GM23248 (cell line): ENCODE measurements at regions not wholly inside any gene's neighbourhood (a gene's known extent, or its start where the extent isn't known, plus 50 kb on each side); places are given as distances from the start of the nearest gene placed in this dataset.

ENCODE experiments used
- EZH2 ChIP-seq: fragments of 200-600 bp; sonication (generic); IDR thresholded peaks from 2 replicates; pipeline ENCODE4 v1.6.1; 2018; ENCODE audit warnings: antibody characterized with exemption, mild to moderate bottlenecking; ENCODE audit not compliant: insufficient read depth, poor library complexity, severe bottlenecking
- EZH2phosphoT487 ChIP-seq: fragments of 200-600 bp; sonication (generic); IDR thresholded peaks from 2 replicates; pipeline ENCODE4 v1.6.1; 2018; ENCODE audit warnings: antibody characterized with exemption, moderate library complexity, mild to moderate bottlenecking, low read depth; ENCODE audit not compliant: insufficient read depth

DNA sequence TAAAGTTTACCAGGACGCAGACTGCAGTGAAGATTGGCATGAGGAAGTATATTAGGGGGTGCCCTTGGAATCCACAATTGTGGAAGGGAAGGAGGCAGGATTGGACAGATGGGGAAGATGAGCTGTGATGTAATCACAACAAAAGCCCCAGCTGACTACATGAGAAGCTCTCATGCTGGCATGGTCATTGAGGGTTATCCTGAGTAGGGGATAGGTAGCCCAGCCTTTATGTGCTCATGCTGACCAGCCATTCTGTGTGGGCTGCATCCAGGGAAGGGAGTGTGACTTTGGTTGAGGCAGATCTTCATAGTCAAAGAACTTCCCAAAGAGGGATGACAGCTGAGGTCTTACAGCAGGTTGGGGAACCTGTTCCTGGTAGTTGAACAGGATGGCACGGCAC is 52.0 kb upstream of the RANBP6 start:
- no peak for TF ChIP-seq EZH2
- no peak for TF ChIP-seq EZH2phosphoT487
